GM18858 (cell line): ENCODE measurements at regions not wholly inside any gene's neighbourhood (a gene's known extent, or its start where the extent isn't known, plus 50 kb on each side); places are given as distances from the start of the nearest gene placed in this dataset.

Experiments
- ATAC-seq: cut with Tn5 transposase; IDR thresholded peaks from one replicate; pipeline ENCODE4 v1.9.1; 2021; ENCODE audit not compliant: unreplicated experiment

DNA sequence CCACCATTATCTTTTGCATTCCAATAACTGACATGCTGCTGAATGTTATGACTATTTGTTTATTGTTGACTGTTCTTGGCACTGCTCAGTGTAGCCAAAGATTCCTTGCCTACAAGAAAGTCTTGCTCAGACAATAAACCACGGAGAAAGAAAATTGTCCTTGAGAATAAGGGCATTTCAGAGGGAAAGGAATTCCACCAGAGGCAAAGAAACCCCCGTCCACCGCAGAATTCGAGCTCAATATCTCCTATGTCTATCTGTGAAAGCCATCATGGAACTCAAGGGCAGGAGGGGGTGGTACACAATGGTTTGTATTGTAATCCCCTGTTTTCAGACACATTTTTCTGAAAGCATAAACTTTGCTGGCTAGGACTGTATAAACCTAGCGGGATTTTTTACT, 70.3 kb upstream of the ADAMTS16 start:
- no peak for ATAC-seq

DNA sequence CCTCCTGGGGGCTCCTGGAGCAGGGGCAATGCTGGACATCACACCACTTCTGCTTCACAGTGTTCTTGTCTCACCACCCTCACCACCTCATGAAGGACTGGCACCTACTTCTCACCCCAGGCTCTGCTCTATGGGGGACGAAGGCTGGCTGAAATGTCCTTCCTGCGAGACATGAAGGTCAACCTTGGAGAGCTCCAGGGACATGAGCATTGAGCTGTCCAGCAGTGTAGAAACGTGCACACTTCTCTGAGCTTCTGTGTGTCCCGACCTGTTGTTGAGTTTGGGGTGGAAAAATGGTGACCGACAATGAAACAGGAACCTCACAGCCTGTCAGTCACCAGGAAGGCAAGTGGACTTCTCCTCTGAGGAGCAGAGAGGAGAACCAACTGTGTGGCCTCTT, 68.6 kb upstream of the ADAMTS16 start:
- ATAC-seq: no peak

DNA sequence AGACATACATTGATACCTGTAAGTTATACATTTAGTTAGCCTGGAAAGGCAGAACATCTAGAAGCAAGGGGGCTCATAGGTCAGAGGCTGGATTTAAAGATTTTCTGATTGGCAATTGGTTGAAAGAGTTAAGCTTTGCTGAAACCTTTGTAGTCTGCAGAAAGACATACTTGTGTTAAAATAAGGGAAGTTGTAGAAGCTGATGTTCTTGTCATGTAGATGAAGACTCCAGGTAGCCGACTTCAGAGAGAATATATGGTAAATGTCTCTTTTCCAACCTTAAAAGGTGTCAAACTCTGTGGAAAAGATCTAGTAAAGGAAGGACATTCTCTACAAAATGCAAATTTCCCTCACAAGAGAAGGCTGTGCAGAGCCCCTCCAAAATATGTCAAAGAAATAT, 62.9 kb upstream of the ADAMTS16 start:
- no peak for ATAC-seq

DNA sequence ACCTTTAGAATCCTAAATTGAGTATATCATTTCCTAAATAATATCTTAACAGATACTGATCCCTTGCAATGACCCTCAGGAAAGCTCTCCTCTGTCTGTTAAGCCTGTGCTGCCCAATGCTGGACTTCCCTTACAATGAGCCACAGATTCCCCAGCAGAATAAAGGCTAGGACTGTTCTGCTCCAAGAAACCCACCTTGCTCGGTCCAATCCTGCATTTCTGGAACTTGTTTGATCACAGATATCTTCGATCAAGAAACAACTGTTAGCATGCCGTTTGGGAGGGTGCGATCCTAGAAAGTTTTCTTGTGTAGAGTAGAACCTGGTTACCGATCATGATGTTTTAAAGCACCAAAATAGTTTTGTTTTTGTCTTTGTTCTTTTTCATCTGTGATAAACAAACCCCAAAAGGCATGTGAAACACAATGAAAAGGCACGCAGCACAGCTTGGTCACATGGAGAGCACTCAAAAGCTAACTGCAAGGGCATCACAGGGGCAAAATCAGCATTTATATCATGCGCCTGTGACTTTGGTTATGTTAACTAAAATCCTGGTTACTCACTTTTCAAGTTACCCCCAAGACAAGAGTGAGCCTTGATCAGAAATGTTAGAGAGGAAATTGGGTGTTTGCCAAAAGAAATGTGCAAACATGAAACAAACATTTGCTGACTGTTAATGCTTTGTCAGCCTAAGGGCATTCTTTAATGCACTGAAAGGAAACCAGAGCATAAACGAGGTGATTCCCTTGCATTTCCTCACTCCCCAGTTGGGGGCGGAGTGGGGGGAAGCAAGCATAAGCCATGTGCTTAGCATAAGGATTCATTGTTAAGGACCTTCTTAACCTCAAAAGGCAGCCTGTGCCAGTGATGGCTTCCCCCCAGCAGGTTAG, 61.9 kb upstream of the ADAMTS16 start:
- no peak for ATAC-seq

DNA sequence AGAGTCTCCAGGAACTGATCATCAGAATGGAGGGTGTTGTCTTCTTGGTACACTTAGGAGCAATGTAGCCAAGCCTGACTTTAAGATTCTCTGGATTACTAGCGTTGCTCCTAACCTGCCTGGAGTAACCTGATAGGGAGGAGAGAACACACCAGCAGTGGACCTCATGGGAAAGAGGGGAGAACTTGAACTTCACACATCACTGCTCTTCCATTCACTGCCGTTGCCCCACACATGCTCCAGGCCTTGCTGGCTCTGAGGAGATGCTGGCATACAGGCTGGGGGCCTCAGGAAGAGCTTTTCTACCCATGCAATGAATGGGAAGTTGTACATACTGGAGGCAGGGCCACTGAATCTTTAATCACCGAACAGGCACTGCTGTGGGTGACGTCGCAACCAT, 60.3 kb upstream of the ADAMTS16 start:
- no peak for ATAC-seq

DNA sequence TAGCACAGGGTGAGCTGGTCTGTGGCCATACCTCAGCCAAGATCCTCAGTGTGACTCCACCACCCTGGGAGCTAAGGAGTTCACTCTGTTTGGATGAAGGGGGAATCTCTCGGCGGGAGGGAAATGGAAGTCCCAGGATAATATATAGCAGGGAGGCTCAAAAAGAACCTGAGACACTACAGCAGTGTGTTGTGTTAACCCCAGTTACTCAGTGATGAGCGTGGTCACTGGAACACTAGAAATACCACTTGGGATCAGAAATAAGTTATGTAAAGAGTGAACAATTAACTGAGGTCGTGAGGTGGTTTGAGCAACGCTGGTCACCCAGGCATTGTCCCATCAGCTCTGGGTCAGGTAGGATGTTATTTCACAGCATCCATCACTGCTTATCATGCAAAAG, 59.3 kb upstream of the ADAMTS16 start:
- no peak for ATAC-seq

DNA sequence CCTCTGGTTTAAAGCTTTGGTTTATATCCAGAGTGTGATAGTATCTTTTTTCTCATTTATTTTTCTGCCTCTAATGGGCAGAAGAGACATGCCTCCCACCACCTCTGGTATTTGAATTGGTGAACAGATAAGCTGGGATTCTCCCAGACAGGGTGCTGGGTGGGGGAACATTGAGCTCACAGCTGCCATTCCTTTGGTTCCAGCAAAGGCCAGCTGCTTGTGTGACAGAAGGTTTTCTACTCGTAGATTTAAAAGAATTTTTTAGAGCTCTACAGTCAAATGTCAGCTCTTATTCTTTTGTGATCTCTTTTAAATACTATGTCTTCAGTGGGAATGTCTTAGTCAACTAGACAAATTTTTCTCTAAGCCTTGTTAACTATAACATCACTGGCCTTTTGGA, 54.7 kb upstream of the ADAMTS16 start:
- ATAC-seq: no peak

DNA sequence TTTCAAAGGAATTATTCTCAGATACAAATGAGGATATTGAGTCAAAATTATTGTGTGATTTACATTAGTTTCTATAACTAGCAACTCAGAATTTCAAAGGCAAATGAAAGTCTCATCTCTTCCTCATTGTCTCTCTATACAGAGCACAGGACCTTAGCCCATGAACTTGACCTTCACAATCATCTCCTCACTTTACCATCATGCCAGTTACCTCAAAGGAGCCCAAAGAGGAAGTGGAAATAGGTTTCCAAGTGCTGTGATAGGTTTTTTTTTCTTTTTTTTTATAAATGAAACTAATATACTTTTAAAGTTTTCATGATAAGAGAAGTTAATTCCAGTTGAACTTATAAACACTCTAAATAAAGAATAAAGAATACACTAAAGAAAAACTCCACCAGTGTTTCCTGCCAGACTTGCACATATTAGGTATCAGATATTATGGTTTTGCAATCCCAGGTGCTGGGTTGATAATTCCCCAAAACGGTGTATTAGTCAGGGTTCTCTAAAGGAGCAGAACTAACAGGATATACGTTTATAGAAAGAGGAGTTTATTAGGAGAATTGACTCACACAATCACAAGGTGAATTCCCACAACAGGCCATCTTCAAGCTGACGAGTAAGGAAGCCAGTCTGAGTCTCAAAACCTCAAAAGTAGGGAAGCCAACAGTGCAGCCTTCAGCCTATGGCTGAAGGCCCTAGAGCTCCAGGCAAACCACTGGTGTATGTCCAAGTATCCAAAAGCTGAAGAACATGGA, 50.1 kb upstream of the ADAMTS16 start:
- no peak for ATAC-seq
